PFSK-1 (cell line): ENCODE measurements at regions not wholly inside any gene's neighbourhood (a gene's known extent, or its start where the extent isn't known, plus 50 kb on each side); places are given as distances from the start of the nearest gene placed in this dataset.

Source experiments
- POLR2AphosphoS5 ChIP-seq: IDR thresholded peaks from 2 replicates; pipeline ENCODE4 v1.6.1; 2012; ENCODE audit warnings: low read depth, mild to moderate bottlenecking, control low read depth, low read length, moderate library complexity
- SIN3A ChIP-seq: IDR thresholded peaks from 2 replicates; pipeline ENCODE4 v1.6.1; 2012; ENCODE audit warnings: mild to moderate bottlenecking, low read length, moderate library complexity, borderline replicate concordance; ENCODE audit not compliant: insufficient read depth
- TF ChIP-seq, protein P1 (sequence below), 2 experiments: IDR thresholded peaks; 2 replicates each; pipeline versions ENCODE4 v1.6.1 to v1.8.0; 2011 to 2012; ENCODE audit warnings: low read depth in 2 of 2, low read length in 2 of 2, control low read depth in 1 of 2, inconsistent platforms in 1 of 2, mild to moderate bottlenecking in 1 of 2, moderate library complexity in 1 of 2; ENCODE audit not compliant: insufficient read depth in 1 of 2

DNA sequence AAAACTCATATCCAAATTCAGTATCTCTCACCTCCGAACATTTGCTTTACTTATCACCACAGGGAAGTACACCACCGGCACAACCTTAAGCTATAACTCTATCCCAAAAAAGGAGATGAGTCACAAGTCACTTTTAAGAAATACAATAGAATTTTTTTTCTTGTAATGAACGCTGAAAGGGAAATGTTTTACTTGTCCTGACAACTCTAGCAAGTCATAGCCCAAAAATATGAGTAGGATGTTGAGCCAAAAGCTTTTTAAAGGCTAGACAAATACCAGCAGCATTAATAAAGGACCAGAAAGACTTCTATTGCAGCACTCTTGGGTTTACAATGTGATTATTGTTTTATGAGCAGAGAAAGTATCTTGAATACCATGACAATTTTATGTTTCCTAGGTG, 147.3 kb upstream of the FST start:
- TF ChIP-seq SIN3A (no peak), POLR2AphosphoS5 (no peak)
- TF ChIP-seq, protein P1, sequence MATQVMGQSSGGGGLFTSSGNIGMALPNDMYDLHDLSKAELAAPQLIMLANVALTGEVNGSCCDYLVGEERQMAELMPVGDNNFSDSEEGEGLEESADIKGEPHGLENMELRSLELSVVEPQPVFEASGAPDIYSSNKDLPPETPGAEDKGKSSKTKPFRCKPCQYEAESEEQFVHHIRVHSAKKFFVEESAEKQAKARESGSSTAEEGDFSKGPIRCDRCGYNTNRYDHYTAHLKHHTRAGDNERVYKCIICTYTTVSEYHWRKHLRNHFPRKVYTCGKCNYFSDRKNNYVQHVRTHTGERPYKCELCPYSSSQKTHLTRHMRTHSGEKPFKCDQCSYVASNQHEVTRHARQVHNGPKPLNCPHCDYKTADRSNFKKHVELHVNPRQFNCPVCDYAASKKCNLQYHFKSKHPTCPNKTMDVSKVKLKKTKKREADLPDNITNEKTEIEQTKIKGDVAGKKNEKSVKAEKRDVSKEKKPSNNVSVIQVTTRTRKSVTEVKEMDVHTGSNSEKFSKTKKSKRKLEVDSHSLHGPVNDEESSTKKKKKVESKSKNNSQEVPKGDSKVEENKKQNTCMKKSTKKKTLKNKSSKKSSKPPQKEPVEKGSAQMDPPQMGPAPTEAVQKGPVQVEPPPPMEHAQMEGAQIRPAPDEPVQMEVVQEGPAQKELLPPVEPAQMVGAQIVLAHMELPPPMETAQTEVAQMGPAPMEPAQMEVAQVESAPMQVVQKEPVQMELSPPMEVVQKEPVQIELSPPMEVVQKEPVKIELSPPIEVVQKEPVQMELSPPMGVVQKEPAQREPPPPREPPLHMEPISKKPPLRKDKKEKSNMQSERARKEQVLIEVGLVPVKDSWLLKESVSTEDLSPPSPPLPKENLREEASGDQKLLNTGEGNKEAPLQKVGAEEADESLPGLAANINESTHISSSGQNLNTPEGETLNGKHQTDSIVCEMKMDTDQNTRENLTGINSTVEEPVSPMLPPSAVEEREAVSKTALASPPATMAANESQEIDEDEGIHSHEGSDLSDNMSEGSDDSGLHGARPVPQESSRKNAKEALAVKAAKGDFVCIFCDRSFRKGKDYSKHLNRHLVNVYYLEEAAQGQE (IDR thresholded peaks at IDR 0.05; ENCODE audit: insufficient read depth in 1 of 2, low read depth in 2 of 2, low read length in 2 of 2): no peak
